GM23248 (cell line): ENCODE measurements at regions not wholly inside any gene's neighbourhood (a gene's known extent, or its start where the extent isn't known, plus 50 kb on each side); places are given as distances from the start of the nearest gene placed in this dataset.

Experiments
- EZH2 ChIP-seq: fragments of 200-600 bp; sonication (generic); IDR thresholded peaks from 2 replicates; pipeline ENCODE4 v1.6.1; 2018; ENCODE audit warnings: antibody characterized with exemption, mild to moderate bottlenecking; ENCODE audit not compliant: insufficient read depth, poor library complexity, severe bottlenecking
- EZH2phosphoT487 ChIP-seq: fragments of 200-600 bp; sonication (generic); IDR thresholded peaks from 2 replicates; pipeline ENCODE4 v1.6.1; 2018; ENCODE audit warnings: antibody characterized with exemption, moderate library complexity, mild to moderate bottlenecking, low read depth; ENCODE audit not compliant: insufficient read depth

- TF ChIP-seq EZH2 (no peak), EZH2phosphoT487 (no peak)
These were observed 137.0 kb upstream of the AFDN start for GRCh38 chr6:167689751-167690150.
